GM18519 (cell line): ENCODE measurements at regions not wholly inside any gene's neighbourhood (a gene's known extent, or its start where the extent isn't known, plus 50 kb on each side); places are given as distances from the start of the nearest gene placed in this dataset.
A peak's percentile ranks its signal among the peaks of the same experiment; 100 is the strongest.
"Not testable (repeated sequence)": the region's sequence is repeated elsewhere in the genome, so short reads cannot be mapped to it uniquely, and the experiment has no call there.

ENCODE experiments used
- ATAC-seq: cut with Tn5 transposase; IDR thresholded peaks from one replicate; pipeline ENCODE4 v1.9.1; 2021; ENCODE audit warnings: mild to moderate bottlenecking, moderate library complexity; ENCODE audit not compliant: unreplicated experiment, low FRiP score

DNA sequence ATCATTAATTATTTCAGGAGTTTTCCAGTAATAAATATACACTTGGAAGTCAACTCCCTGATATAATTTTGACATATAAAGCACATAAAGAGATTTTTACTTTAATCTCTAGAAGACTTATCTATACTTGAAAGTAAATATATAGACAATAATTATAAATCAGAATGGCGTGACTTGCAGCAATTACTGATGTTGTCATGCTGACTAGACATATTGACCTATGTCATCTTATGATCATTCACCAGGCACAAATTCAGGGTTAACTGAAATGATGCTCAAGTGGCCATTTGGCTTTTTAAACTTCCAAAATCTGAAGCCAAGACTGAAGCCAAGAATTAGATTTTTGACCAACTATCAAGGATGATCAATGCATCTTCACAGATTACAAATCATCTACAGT is 192.2 kb downstream of the MCHR2 start:
- ATAC-seq, result no peak

DNA sequence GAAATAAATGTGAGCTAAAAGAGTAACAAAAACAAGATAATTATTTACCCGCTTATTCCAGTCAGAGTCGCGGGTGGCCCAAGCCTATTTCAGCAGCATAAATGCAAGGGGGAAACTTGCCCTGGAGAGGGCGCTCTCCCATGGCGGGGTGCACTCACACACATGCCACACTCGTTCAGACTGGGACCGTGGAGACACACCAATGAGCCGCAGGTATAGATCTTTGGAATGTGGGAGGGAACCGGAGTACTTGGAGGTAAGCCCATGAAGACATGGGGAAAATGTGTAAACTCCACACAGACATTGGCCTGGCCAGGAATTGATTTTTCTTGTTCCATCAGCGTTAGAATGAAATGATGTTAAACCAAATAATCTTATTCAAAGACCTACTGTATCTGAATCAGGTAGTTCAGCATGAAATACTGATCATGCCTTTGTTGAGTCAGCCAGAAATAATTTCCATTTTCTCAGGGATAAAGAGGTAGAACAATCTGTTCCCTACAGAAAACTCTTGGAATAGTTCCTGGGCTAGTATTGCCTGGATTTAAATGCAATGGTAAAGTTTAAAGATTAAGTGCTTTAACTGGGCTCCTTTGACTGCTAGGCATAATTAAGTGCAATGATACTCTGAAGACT is 191.5 kb downstream of the MCHR2 start:
- ATAC-seq, result no peak

DNA sequence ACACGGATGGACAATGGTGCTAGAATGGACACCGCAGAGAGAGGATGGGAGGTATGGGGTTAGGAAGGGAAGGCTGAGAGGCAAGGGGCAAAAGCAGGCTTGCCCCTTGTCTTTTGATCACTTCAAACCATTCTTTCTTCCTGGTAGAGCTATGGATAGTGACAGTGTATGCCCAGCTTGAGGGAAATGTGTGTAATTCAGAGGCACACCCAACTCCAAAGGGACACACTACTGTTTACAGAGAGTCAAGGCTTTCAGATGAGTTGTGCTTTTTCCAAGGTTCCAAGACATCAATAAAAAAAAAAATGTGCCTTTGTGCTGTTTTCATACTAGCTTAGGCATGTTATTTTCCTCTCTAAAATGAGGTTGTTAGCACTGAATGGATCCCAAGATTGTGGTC is 185.0 kb downstream of the MCHR2 start:
- ATAC-seq, result no peak

DNA sequence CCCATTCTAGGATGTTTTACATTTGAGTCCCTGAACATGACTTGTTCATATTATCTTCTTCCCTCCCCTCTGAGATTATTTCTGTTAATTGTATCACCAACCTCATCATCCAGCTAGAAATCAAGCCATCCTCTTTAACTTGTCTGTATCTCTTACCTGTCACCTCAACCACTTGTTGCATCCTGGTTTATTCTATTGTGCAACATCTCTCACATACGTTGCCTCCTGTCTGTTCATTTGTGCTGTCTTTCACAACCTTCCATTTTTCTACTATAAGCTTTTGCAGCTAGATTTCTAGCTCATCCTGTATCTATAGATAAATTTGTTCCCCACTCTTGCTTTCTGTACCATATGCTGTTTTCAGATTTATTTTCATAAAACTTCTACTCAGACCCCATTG is 183.7 kb downstream of the MCHR2 start:
- ATAC-seq, result no peak

DNA sequence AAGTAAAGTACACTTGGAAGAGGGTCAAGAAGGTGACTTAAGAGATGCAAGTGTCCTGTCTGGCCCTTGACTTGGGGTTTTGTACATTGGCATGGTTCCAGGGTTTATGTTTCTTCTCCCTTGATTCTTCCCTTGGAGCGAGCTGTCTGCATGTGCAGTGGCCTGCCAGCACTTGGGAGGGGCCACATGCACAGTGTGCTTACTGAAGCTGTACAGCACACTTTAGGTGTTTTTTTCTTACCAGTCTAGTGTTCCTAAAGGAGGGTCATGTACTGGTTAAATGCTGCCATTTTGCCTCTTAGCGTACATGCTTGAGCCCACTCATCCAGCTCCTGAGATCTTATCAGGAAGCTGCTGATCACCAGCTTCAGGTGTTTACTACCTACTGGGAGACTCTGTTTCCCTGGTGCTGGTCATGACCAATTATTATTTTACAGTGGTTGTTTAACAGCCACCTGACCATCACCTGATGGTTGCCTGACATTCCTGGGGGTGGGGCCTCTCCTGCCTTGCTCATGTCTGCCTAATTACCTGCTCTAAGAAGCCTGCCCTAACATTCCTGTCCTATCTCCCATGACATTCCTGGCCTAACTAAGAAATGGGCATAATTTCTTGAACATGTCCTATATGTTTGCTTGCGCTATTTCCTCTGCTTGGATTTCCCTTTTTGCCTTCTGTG is 182.9 kb downstream of the MCHR2 start:
- no peak for ATAC-seq

DNA sequence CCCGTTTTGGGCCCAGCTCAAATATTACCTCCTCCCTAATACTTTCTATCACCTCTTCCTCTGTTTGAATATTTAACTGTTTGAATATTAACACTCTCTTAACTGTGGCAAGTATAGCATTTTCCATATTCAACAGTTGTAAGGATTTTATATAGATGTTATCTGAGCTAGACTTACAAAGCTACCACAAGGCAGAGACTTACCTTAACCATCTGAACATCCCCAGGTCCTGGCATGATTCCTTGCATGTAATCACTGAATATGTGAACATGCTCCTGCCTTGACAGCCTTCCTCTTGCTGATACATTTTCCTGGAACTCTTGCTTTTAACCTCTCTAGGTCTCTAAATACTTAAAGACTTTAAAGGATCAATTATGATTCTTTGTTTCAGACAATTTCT is 182.4 kb downstream of the MCHR2 start:
- no peak for ATAC-seq

DNA sequence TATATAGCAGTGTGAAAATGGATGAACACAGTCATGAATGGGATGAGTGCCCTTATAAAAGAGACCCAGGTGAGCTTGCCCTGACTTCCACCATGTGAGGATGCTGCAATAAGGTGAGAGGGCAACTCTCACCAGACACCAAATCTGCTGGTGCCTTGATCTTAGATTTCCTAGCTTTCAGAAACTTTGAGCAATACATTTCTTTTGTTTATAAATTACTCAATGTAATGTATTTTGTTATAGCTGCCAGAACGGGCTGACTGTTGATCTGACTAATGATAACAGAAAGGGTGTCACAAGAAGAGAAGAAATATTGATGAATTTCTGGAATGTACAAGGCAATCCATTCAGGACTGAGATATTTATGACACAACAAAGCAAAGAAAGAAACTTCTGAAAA is 180.5 kb downstream of the MCHR2 start:
- ATAC-seq, result no peak

DNA sequence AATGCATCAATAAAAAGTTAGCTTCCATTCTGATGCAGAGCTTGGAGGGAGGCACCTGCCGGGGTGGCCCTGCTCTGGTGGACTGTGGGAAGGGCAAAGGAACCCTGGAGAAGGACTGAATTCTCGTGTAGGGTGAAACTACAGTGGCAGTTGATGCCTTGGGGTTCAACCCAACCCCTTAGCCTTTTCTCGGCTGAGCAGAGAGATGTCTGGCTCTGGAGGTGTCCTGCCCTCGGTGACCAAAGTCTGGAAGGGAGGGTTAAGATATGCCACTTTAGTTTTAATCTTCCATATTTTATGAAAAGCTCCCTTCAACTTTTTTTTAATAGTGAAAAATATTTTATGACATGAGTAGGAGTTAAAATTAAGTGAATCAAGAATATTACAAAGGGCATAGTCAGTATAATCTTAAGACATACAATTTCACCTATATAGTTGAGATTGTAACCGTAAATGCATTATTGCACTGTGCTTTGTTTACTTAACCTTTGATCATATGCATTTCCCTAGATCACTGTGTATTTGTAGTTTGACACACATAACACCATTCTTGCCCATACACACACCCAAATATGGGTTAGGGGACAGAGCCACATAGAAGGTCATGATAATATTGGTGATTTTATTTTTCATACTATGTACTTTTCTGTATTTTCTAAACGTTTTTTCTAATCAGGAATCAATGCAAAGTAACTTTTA is 179.6 kb downstream of the MCHR2 start:
- no peak for ATAC-seq

DNA sequence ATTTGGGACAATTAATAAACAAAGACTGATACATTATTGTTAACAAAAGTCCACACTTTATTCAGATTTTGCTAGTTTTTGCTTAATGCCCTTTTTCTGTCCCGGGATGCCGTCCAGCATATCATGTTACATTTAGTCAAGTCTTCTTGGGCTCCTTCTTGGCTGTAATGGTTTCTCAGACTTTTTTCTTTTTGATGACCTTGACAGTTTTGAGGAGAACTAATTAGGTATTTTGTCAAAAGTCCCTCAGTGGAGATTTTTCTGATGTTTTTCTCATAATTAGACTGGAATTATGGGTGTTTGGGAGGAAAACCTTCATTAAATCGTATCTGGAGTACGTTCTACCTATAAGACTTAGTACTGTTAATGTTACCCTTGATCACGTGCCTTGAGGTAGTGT is 177.2 kb downstream of the MCHR2 start:
- no peak for ATAC-seq

DNA sequence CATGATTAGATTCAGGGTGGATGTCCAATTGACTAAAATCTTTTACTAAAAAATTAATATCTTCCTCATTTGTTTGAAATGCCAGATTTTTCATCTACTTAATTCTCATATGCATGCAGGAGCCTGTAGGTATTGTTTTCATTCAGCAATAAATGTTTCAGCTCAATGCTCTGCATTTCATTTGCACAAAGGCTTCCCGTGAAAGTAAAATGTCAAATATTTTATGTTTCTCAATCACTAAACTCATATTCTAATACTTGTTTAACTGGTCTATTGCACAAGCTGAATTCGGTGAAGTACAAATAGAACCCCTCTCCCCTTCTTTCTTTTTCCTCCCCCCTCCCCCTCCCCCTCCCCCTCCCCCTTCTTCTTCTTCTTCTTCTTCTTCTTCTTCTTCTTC is 175.9 kb downstream of the MCHR2 start:
- ATAC-seq, result no peak

DNA sequence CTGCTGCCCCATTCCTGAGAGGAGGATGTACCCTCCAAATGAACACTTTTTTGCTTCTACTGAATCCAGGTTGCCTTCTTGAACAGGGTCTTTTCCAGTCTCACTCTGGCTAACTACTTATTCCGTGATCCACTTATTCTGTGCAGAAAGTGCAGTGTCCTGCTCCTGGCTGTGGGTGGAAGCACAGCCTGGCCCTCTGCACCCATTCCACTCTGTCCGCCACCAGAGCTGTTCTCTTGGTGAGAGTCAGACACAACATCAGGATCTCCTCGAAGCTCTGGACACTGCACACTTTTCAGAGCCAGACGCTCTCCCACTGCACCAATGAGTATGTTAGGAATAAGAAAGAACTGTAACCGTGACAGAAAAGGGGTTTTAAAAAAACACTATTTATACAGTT is 174.2 kb downstream of the MCHR2 start:
- ATAC-seq, result no peak

DNA sequence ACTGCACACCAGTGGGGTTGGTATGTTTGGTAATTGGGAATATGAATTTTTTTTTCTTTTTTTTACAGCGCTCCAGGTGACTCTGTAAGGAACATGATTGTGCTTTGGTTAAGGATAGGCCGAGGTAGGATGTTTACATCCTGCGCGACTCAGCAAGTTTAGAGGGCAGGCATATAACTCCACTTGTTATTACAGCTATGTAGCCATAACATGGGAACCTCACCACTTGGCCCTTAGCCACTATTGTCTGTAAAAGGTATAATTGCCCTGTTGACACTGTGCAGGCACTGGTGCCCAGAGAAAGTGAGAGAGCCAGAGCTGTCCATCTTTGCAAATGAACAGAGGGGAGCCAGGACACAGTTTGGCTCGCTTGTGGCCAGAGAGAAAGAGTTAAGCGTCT is 172.9 kb downstream of the MCHR2 start:
- ATAC-seq, result no peak

DNA sequence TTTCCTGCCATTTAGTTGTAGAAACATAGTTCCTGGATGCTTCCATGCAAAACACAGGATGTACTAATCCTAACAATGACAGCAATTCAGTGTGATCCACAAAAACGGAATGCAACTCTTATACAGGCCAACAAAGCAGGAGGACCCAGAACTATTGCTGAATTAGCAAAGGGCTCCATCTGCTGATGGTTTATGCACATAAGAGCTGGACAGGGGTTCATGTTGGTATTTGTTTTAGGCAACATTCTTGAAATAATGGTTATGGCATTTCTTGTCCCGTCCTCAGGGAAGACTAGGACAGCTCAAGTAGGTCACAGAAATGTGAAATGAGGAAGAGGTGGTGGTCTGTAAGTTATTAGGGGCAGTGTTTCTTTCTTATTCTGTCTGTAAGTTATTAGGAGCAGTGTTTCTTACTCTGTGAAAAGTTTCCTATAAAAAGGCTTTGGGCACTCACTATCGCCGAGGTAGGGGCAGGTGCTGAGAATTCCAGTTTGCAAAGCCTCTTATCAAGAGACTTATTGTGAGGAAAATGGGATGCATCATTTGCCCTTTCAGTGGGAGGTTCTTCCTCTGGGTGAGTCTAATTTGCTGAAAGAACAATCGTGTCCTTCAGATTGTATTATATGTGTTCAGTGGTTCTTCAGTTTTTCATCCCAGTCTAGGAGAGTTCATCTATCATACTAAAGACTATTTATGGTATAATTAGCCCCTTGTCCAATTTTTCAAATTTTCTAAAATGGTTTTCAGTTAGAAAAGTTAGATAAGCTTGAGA is 171.1 kb downstream of the MCHR2 start:
- ATAC-seq, result peak; percentile 73

DNA sequence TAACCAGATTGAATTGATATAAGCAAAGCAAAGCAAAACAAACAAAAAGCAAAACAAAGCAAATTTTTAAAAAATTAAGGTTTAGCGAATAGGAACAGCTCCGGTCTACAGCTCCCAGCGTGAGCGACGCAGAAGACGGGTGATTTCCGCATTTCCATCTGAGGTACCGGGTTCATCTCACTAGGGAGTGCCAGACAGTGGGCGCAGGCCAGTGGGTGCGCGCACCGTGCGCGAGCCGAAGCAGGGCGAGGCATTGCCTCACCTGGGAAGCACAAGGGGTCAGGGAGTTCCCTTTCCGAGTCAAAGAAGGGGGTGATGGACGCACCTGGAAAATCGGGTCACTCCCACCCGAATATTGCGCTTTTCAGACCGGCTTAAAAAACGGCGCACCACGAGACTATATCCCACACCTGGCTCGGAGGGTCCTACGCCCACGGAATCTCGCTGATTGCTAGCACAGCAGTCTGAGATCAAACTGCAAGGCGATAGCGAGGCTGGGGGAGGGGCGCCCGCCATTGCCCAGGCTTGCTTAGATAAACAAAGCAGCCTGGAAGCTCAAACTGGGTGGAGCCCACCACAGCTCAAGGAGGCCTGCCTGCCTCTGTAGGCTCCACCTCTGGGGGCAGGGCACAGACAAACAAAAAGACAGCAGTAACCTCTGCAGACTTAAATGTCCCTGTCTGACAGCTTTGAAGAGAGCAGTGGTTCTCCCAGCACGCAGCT is 170.3 kb downstream of the MCHR2 start:
- ATAC-seq, result not testable (repeated sequence)

DNA sequence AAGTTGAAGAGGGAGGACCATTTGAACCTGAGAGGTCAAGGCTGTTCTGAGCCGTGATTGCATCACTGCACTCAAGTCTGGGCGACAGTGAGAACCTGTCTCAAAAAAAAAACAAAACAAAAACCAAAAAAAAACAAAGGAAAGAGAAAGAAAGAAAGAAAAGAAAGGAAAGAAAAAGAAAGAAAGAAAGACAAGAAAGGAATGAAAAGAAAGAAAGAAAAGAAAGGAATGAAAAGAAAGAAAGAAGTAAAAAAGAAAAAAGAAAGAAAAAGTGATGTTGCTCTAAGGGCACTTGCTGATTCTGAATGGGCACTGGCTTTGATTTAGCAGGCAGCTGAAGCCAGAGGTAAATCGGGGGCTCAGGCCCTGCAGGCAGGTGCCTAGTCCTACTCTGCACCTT is 161.0 kb downstream of the MCHR2 start:
- ATAC-seq, result no peak

DNA sequence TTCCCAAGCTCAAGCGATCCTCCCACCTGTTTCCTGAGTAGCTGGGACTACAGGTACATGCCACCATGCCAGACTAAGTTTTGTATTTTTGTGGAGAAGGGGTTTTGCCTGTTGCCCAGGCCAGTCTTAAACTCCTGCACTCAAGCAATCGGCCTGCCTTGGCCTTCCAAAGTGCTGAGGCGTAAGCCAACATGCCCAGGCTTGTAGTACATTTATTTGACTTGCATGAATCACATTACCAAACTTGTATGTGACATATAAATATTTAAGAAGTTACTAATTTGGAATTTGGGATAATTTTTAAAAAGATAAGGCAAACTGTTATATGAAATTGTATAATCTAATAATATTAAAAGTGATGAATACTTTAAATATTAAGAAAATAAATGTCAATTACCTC is 157.6 kb downstream of the MCHR2 start:
- ATAC-seq, result no peak

DNA sequence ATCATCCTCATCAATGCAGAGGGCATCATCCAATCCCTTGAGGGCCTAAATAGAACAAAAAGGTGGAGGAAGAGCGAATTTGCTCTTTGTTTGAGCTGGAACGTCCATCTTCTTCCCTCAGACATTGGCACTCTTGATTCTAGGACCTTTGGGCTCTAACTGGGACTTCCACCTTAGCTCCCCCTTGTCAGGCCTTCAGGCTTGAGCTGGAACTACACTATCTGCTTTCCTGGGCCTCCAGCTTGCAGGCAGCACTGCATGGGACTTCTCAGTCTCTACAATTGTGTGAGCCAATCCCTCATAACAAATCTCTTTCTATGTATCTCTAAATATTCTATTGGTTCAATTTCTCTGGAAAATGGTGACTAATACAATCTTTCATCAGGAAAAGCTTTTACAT is 155.4 kb downstream of the MCHR2 start:
- ATAC-seq, result no peak

DNA sequence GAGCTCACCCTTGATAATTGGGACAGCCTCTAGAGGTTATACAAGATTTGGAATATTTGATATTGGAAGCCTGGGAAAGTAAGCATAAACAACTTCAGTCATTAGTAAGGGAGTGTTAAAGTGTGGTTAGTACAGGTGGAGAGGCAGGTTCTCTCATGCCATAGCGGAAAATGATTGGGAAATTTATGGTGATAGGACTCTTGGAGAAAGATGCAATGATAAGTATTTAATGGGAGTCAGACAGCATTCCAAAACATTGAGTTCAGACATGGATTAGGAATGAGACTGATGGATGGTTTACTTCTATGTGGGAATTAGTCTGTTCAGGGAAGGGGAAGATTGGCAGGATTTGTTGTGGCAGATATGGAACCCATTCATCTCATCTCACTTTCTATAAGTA is 152.7 kb downstream of the MCHR2 start:
- no peak for ATAC-seq

DNA sequence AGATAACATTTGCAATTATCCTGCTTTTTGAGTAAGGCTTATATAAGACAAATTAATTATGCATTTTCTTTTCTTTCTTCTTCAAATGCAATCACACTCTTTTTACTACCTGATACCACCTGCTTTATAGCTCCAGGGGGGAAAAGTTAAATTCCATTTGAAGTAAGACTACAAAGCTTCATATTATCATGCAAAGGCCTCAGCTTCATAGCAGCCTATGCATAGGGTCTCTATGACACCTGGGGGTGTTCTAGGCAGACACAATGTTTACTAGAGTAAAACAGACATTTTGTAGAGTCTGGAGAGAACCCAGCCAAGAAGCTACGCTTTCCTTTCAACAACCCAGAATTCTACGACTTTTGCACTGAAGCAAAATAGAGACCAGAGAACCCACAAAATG is 148.0 kb downstream of the MCHR2 start:
- no peak for ATAC-seq

DNA sequence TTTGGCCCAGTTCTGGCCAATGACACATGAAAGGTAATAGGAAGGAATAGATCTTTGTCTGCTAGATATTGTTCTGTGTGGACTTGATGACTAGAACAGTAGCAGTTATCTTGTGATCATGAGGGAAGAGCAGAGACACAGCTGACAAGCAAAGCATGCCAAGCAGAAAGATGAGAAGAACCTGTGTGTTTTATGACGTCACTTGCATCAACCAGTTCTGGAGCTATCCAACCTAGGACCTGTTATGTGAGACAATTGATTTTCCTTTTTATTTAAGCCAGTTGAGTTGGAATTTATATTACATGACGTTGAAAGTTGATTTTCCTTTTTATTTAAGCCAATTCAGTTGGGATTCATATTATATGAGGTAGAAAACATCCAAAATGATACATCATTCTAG is 143.2 kb downstream of the MCHR2 start:
- no peak for ATAC-seq

DNA sequence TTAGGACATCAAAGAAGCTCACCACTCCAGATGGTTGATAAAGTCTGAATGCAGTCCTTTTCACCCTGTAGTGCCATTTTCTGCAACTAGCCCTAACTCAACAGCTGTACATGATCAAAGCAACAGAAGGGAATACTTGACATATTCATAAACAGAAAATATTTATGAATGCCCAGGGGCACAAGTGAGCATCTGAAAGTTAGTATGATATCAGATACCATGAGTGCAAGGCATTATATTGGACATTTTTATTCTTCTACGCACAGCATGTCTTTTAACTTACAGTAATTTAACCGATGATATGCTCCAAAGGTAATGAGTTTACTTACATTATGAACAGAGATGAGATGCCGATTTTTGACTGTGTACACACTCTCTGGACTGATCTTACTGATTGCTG is 142.0 kb downstream of the MCHR2 start:
- ATAC-seq, result no peak
